GM10248 (cell line): ENCODE measurements at regions not wholly inside any gene's neighbourhood (a gene's known extent, or its start where the extent isn't known, plus 50 kb on each side); places are given as distances from the start of the nearest gene placed in this dataset.

Experiments
- CTCF ChIA-PET: fragments of 300-600 bp; sonication (Branson Sonifier 250); formaldehyde crosslinking; extraction: SDS; loops from one replicate; lab custom pipeline; 2021; ENCODE audit warnings: antibody characterized with exemption; lab: Yijun Ruan, JAX
- POLR2A ChIA-PET: fragments of 350-650 bp; sonication (Branson Sonifier 250); formaldehyde crosslinking; extraction: SDS; loops from one replicate; lab custom pipeline; 2020; ENCODE audit warnings: antibody characterized with exemption; lab: Yijun Ruan, JAX
- DNase-seq: peaks from one replicate; pipeline ENCODE4 v3.0.0; 2012; ENCODE audit errors: extremely low spot score
- TF ChIP-seq, protein P1 (sequence below): IDR thresholded peaks from 2 replicates; pipeline ENCODE4 v1.5.1; 2012; ENCODE audit warnings: mild to moderate bottlenecking, low read depth; ENCODE audit errors: extremely low read depth, missing control alignments, control extremely low read depth

GRCh38 chr14:76287063-76287462, 88.9 kb upstream of the ESRRB start:
- ChIA-PET POLR2A (no interaction called here), CTCF (interaction anchor here (0.9 kb wide), 1 partner anchor 17 kb away, joined by 3 read pairs; no protein-coding TSS in a partner anchor)
- no peak for DNase-seq
- TF ChIP-seq, protein P1, sequence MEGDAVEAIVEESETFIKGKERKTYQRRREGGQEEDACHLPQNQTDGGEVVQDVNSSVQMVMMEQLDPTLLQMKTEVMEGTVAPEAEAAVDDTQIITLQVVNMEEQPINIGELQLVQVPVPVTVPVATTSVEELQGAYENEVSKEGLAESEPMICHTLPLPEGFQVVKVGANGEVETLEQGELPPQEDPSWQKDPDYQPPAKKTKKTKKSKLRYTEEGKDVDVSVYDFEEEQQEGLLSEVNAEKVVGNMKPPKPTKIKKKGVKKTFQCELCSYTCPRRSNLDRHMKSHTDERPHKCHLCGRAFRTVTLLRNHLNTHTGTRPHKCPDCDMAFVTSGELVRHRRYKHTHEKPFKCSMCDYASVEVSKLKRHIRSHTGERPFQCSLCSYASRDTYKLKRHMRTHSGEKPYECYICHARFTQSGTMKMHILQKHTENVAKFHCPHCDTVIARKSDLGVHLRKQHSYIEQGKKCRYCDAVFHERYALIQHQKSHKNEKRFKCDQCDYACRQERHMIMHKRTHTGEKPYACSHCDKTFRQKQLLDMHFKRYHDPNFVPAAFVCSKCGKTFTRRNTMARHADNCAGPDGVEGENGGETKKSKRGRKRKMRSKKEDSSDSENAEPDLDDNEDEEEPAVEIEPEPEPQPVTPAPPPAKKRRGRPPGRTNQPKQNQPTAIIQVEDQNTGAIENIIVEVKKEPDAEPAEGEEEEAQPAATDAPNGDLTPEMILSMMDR, result no peak

DNA sequence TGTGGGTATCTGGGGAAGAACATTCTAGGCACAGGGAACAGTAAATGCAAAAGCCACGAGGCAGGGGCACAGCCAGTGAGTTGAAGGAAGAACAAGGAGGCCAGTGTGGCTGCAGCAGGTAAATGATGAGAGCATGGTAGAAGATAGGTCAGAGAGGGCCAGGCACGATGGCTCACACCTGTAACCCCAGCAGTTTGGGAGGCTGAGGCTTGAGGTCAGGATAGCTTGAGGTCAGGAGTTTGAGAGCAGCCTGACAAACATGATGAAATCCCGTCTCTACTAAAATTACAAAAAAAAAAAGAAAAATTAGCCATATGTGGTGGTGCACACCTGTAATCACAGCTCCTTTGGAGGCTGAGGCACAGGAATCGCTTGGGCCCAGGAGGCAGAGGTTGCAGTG, 86.7 kb upstream of the ESRRB start:
- no peak for DNase-seq
- ChIA-PET POLR2A (no interaction called here), CTCF (interaction anchor here (1.1 to 1.5 kb wide), 2 partner anchors 20 to 26 kb away, joined by 3 read pairs; no protein-coding TSS in a partner anchor)
- TF ChIP-seq, protein P1, result no peak

GRCh38 chr14:76292561-76292960, 83.4 kb upstream of the ESRRB start:
- no peak for DNase-seq
- CTCF ChIA-PET, result interaction anchor here (2.0 kb wide), 1 partner anchor 60 kb away, joined by 6 read pairs; no protein-coding TSS in a partner anchor
- TF ChIP-seq, protein P1, result no peak

DNA sequence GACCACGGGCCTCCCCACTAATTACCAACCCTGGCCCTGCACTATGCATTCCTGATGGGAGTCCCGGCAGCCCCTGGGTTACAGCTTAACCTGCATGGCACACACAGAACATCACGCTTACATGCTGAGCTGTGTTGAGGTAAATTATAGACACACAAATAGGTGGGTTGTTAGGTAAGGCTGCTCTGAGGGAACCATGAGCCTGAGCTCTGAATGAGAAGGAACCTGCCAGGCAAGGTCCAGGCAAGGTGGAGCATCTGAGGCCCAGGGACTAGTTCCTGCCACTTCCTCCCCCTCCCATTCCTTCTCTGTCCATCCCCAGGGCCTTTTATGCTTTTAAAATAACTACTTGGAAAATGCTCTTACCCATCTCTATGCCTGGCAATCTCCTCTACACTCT, 82.7 kb upstream of the ESRRB start:
- CTCF ChIA-PET, result interaction anchor here (2.0 kb wide), 1 partner anchor 60 kb away, joined by 6 read pairs; no protein-coding TSS in a partner anchor
- DNase-seq, result no peak
- POLR2A ChIA-PET, result no interaction called here
- TF ChIP-seq, protein P1, result no peak

More at GRCh38 chr14:76292561-76292960, 83.4 kb upstream of the ESRRB start:
- POLR2A ChIA-PET, result no interaction called here

- CTCF ChIA-PET, result interaction anchor here (2.0 to 2.3 kb wide), 2 partner anchors 9 to 59 kb away, joined by 6 to 9 read pairs; no protein-coding TSS in a partner anchor
- TF ChIP-seq, protein P1, result no peak
- DNase-seq, result no peak
- POLR2A ChIA-PET, result no interaction called here
These were observed 82.0 kb upstream of the ESRRB start for GRCh38 chr14:76293923-76294322.

- CTCF ChIA-PET, result interaction anchor here (1.1 to 2.3 kb wide), 3 partner anchors 10 to 81 kb away, joined by 3 to 9 read pairs (median 3); no protein-coding TSS in a partner anchor
- TF ChIP-seq, protein P1, result no peak
- POLR2A ChIA-PET, result no interaction called here
- no peak for DNase-seq
These were observed 81.1 kb upstream of the ESRRB start for GRCh38 chr14:76294876-76295275.
